Panc1 (cell line): ENCODE measurements at regions not wholly inside any gene's neighbourhood (a gene's known extent, or its start where the extent isn't known, plus 50 kb on each side); places are given as distances from the start of the nearest gene placed in this dataset.

Experiments used
- ATAC-seq: fragments of 200-7000 bp; cut with Tn5 transposase; 2 replicates; pipeline ENCODE4 v1.9.1; 2020; ENCODE audit warnings: mild to moderate bottlenecking, moderate library complexity
- BruUV-seq: library from RNA; stranded (reverse); fragments of 400-500 nt; replicated peaks from 2 replicates; lab custom pipeline; 2021; lab: Mats Ljungman, UMichigan
- CTCF ChIA-PET: fragments of 300-600 bp; sonication (Branson Sonifier 250); formaldehyde crosslinking; loops from one replicate; lab custom pipeline; 2022; ENCODE audit warnings: antibody characterized with exemption; lab: Charles Lee
- POLR2A ChIA-PET: fragments of 300-600 bp; sonication (Branson Sonifier 250); formaldehyde crosslinking; loops from one replicate; lab custom pipeline; 2022; ENCODE audit warnings: antibody characterized with exemption; lab: Charles Lee
- DNase-seq: peaks from one replicate; pipeline ENCODE4 v3.0.0-alpha.2; 2010; ENCODE audit warnings: low read depth, low spot score
- H3K27ac ChIP-seq: 2 replicates; pipeline ENCODE4 v1.5.1; 2011; ENCODE audit warnings: mild to moderate bottlenecking, low read length, inconsistent platforms
- H3K27me3 ChIP-seq: fragments of 200-500 bp; sonication (Bioruptor generic); 2 replicates; pipeline ENCODE4 v1.6.0; 2014; ENCODE audit warnings: low read length, inconsistent platforms; ENCODE audit not compliant: control insufficient read depth, insufficient read depth
- H3K36me3 ChIP-seq: fragments of 200-500 bp; sonication (Bioruptor generic); 2 replicates; pipeline ENCODE4 v1.5.1; 2014; ENCODE audit warnings: inconsistent platforms, mild to moderate bottlenecking, low read length, moderate library complexity; ENCODE audit not compliant: control insufficient read depth, insufficient read depth
- H3K4me1 ChIP-seq: 2 replicates; pipeline ENCODE4 v1.5.1; 2011; ENCODE audit warnings: inconsistent platforms, mild to moderate bottlenecking, low read length, moderate library complexity; ENCODE audit not compliant: control insufficient read depth, insufficient read depth
- H3K4me3 ChIP-seq, 2 experiments: 2 replicates each; pipeline ENCODE4 v1.5.1; 2011 to 2012; ENCODE audit warnings: low read depth in 2 of 2, low read length in 2 of 2, mild to moderate bottlenecking in 2 of 2, inconsistent platforms in 1 of 2, moderate library complexity in 1 of 2
- H3K9me3 ChIP-seq: fragments of 200-500 bp; sonication (Bioruptor generic); 2 replicates; pipeline ENCODE4 v1.5.1; 2014; ENCODE audit warnings: low read depth, mild to moderate bottlenecking, inconsistent platforms, low read length, moderate library complexity; ENCODE audit not compliant: control insufficient read depth, insufficient read depth
- POLR2AphosphoS5 ChIP-seq: IDR thresholded peaks from 2 replicates; pipeline ENCODE4 v1.6.1; 2012; ENCODE audit warnings: mild to moderate bottlenecking, low read depth, low read length, moderate library complexity
- SIN3A ChIP-seq: IDR thresholded peaks from 2 replicates; pipeline ENCODE4 v1.6.1; 2012; ENCODE audit warnings: low read depth, mild to moderate bottlenecking, low read length, moderate library complexity, borderline replicate concordance; ENCODE audit not compliant: insufficient read depth
- TCF7L2 ChIP-seq: IDR thresholded peaks from 2 replicates; pipeline ENCODE4 v1.6.1; 2011; ENCODE audit warnings: mild to moderate bottlenecking, low read depth, low read length, inconsistent platforms
- in situ Hi-C: cut with HindIII; loops from 2 replicates; pipeline ENCODE4 v1.10.0; 2016; ENCODE audit warnings: low sequenced_read_pairs, low pct_unique_long_range_greater_than_20kb
- intact Hi-C: fragments of 100-400 bp; cut with micrococcal nuclease; formaldehyde crosslinking; loops from one replicate; pipeline ENCODE4 v1.10.0; 2022; ENCODE audit not compliant: unreplicated experiment
- TF ChIP-seq, protein P1 (sequence below), 2 experiments: IDR thresholded peaks; 2 replicates each; pipeline ENCODE4 v1.6.1; 2011 to 2012; ENCODE audit warnings: low read depth in 2 of 2, control low read depth in 1 of 2, low read length in 1 of 2, mild to moderate bottlenecking in 1 of 2, moderate library complexity in 1 of 2; ENCODE audit not compliant: insufficient read depth in 1 of 2
- TF ChIP-seq, protein P2 (sequence below): fragments of 450-650 bp; IDR thresholded peaks from 2 replicates; pipeline ENCODE4 v1.5.1; 2017; ENCODE audit warnings: mild to moderate bottlenecking

DNA sequence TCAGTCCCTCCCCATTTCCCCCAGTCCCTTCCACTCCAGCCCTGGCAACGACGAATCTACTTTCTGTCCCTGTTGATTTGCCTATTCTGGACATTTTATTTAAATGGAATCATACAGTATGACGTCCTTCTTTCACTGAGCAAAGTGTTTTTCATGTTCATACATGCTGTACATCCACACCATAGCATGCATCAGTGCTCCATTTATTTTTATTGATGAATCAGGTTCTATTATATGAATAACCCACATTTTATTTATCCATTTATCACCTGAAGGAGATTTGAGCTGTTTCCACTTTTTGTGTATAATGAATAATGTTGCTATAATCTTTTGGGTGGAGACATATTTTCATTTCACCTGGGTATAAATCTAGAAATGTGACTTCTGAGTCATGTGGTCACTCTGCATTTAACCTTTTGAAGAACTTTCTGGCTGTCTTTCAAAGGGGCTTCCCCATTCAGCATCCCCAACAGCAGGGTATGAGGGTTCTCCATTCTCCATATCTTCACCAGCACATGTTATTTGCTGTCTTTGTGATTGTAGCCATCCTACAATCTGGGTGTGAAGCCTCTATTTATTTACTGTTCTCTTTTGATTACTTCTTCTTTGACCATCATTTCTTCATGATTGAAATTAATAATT lies 531.7 kb downstream of the ETS1 start:
- TF ChIP-seq POLR2AphosphoS5: no peak
- TF ChIP-seq, protein P1, sequence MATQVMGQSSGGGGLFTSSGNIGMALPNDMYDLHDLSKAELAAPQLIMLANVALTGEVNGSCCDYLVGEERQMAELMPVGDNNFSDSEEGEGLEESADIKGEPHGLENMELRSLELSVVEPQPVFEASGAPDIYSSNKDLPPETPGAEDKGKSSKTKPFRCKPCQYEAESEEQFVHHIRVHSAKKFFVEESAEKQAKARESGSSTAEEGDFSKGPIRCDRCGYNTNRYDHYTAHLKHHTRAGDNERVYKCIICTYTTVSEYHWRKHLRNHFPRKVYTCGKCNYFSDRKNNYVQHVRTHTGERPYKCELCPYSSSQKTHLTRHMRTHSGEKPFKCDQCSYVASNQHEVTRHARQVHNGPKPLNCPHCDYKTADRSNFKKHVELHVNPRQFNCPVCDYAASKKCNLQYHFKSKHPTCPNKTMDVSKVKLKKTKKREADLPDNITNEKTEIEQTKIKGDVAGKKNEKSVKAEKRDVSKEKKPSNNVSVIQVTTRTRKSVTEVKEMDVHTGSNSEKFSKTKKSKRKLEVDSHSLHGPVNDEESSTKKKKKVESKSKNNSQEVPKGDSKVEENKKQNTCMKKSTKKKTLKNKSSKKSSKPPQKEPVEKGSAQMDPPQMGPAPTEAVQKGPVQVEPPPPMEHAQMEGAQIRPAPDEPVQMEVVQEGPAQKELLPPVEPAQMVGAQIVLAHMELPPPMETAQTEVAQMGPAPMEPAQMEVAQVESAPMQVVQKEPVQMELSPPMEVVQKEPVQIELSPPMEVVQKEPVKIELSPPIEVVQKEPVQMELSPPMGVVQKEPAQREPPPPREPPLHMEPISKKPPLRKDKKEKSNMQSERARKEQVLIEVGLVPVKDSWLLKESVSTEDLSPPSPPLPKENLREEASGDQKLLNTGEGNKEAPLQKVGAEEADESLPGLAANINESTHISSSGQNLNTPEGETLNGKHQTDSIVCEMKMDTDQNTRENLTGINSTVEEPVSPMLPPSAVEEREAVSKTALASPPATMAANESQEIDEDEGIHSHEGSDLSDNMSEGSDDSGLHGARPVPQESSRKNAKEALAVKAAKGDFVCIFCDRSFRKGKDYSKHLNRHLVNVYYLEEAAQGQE (IDR thresholded peaks at IDR 0.05; ENCODE audit: insufficient read depth in 1 of 2, low read depth in 2 of 2, low read length in 1 of 2): no peak
- no peak for TF ChIP-seq TCF7L2
- TF ChIP-seq, protein P2, sequence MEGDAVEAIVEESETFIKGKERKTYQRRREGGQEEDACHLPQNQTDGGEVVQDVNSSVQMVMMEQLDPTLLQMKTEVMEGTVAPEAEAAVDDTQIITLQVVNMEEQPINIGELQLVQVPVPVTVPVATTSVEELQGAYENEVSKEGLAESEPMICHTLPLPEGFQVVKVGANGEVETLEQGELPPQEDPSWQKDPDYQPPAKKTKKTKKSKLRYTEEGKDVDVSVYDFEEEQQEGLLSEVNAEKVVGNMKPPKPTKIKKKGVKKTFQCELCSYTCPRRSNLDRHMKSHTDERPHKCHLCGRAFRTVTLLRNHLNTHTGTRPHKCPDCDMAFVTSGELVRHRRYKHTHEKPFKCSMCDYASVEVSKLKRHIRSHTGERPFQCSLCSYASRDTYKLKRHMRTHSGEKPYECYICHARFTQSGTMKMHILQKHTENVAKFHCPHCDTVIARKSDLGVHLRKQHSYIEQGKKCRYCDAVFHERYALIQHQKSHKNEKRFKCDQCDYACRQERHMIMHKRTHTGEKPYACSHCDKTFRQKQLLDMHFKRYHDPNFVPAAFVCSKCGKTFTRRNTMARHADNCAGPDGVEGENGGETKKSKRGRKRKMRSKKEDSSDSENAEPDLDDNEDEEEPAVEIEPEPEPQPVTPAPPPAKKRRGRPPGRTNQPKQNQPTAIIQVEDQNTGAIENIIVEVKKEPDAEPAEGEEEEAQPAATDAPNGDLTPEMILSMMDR: no peak
- no peak for TF ChIP-seq SIN3A
- POLR2A ChIA-PET: no interaction called here
- Histone ChIP-seq H3K27me3 (no peaks in the 10 kb centered on the region), H3K4me3 (no peak overlapping the region), H3K9me3 (no peaks in the 10 kb centered on the region), H3K4me1 (no peaks in the 10 kb centered on the region), H3K36me3 (no peaks in the 10 kb centered on the region), H3K27ac (no peak overlapping the region)
- DNase-seq (no peak), ATAC-seq (no peak)
- in situ Hi-C loops (no loop called here), intact Hi-C loops (no loop called here)
- CTCF ChIA-PET: no interaction called here
- BruUV-seq: no TSS peak

DNA sequence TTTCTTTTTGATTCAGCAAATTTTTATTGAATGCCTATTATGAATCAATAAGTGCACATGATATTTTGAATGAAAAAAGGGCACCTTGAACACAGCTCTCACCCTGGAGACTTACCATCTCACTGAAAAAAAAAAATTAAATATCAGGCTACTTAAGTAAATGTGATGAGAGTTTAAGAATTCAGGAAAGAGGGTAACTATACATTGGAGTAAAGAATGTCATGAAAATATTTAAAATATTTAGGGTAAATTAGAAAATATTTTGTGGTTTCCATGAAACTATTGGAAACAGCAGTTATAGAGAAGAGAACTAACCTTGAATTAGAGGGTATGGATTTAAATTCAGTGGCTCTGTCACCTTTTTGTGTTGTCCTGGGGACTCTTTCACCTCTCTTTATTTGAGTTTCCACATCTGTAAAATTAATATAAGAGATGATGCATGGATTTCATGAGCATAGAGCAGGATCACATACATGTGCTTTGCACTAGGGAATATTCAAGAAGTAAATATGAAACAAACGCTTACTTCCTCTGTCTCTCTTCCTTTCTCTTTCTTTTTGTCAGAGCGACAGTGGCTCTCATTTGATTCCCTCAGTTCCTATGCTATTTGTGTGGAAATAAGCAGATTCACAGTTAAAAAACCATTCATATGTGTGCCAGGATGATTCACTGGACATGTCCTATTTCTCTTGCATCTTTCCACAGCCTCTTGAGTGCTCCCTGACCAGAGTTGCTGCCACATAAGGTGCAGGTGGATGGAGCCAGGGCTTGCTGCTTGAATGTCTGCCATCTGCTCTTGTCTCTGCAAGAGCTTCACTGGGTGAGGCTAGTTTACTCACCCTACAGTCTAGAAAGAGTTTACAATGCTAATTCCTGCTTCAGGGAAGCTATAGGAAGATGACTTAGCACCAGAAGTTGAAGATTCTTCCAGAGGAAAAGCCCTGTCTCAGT lies 533.1 kb downstream of the ETS1 start:
- BruUV-seq: no TSS peak
- no peak for TF ChIP-seq POLR2AphosphoS5
- TF ChIP-seq, protein P2: no peak
- no peak for TF ChIP-seq SIN3A
- TF ChIP-seq, protein P1 (IDR thresholded peaks at IDR 0.05; ENCODE audit: insufficient read depth in 1 of 2, low read depth in 2 of 2, low read length in 1 of 2): no peak
- TF ChIP-seq TCF7L2: no peak

More for the DNA sequence above, 533.1 kb downstream of the ETS1 start:
- no peak for ATAC-seq
- Histone ChIP-seq H3K36me3 (no peaks in the 10 kb centered on the region), H3K27me3 (no peaks in the 10 kb centered on the region), H3K4me1 (no peaks in the 10 kb centered on the region), H3K9me3 (no peaks in the 10 kb centered on the region), H3K27ac (no peak overlapping the region), H3K4me3 (no peak overlapping the region)
- intact Hi-C loops (no loop called here), in situ Hi-C loops (no loop called here)
- ChIA-PET POLR2A (no interaction called here), CTCF (no interaction called here)
- no peak for DNase-seq
